Cardiac fibroblast (primary cell): ENCODE measurements at regions not wholly inside any gene's neighbourhood (a gene's known extent, or its start where the extent isn't known, plus 50 kb on each side); places are given as distances from the start of the nearest gene placed in this dataset.

Source experiments
- DNase-seq, 2 donors: peaks; one replicate each; pipeline versions ENCODE4 v3.0.0 to v3.0.0-alpha.2; 2010; ENCODE audit warnings: low read depth in 2 of 2
- H3K4me3 ChIP-seq, 2 donors: replicated peaks in 1 of 2; 1 replicate in 1 of 2; 2 replicates in 1 of 2; pipeline ENCODE4 v1.5.1; 2011; ENCODE audit warnings: low read depth in 2 of 2, low read length in 2 of 2, mild to moderate bottlenecking in 2 of 2, moderate library complexity in 1 of 2
- CTCF ChIP-seq: IDR thresholded peaks from one replicate; pipeline ENCODE4 v1.5.1; 2011; ENCODE audit warnings: low read depth, mild to moderate bottlenecking, low read length, inconsistent platforms

- peak; percentile 9 to 69 for DNase-seq
- TF ChIP-seq CTCF = no peak
- H3K4me3 ChIP-seq = no peak overlapping the region
Observed at GRCh38 chr7:84669177-84669732, 474.7 kb upstream of the SEMA3A start.

GRCh38 chr7:84668116-84668515 is 473.5 kb upstream of the SEMA3A start:
- H3K4me3 ChIP-seq = no peak overlapping the region
- TF ChIP-seq CTCF = no peak
- DNase-seq = no peak

- no peak overlapping the region for H3K4me3 ChIP-seq
- no peak for DNase-seq
- no peak for TF ChIP-seq CTCF
Observed at GRCh38 chr7:84666651-84667050, 472.1 kb upstream of the SEMA3A start.

GRCh38 chr7:84665339-84665738 is 470.8 kb upstream of the SEMA3A start:
- no peak overlapping the region for H3K4me3 ChIP-seq
- TF ChIP-seq CTCF = no peak
- no peak for DNase-seq

- no peak for TF ChIP-seq CTCF
- no peak for DNase-seq
- no peak overlapping the region for H3K4me3 ChIP-seq
Observed at GRCh38 chr7:84664626-84665025, 470.0 kb upstream of the SEMA3A start.

- peak in 1 of 2 donors; percentile 44 for DNase-seq
- TF ChIP-seq CTCF = no peak
- no peak overlapping the region for H3K4me3 ChIP-seq
Observed at GRCh38 chr7:84663224-84663623, 468.6 kb upstream of the SEMA3A start.

GRCh38 chr7:84658286-84658685 is 463.7 kb upstream of the SEMA3A start:
- TF ChIP-seq CTCF = no peak
- DNase-seq = no peak

More at GRCh38 chr7:84658286-84658685, 463.7 kb upstream of the SEMA3A start:
- H3K4me3 ChIP-seq = no peak overlapping the region
